AG08395 (cell line): ENCODE measurements at regions not wholly inside any gene's neighbourhood (a gene's known extent, or its start where the extent isn't known, plus 50 kb on each side); places are given as distances from the start of the nearest gene placed in this dataset.
"Not testable (repeated sequence)": the region's sequence is repeated elsewhere in the genome, so short reads cannot be mapped to it uniquely, and the experiment has no call there.

Source experiments
- DNase-seq: peaks from one replicate; pipeline ENCODE4 v3.0.0; 2012; ENCODE audit warnings: mixed read lengths, low spot score

DNA sequence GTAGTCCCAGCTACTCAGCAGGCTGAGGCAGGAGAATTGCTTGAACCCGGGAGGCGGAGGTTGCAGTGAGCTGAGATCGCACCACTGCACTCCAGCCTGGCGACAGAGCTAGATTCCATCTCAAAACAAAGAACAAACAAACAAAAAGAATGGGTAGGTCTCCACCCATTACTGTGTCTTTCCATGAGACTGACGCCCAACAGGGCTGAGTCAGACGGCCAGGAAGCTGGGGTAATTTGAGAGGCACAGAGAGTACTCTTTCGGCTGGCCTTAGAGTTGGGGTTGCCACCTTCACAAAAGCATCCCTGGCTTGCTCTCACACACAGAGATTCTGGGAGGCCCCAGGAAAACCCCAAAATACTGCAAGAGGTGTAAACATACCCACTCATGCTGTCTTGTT lies 72.0 kb upstream of the DHRSX start:
- DNase-seq: peak; percentile 71

DNA sequence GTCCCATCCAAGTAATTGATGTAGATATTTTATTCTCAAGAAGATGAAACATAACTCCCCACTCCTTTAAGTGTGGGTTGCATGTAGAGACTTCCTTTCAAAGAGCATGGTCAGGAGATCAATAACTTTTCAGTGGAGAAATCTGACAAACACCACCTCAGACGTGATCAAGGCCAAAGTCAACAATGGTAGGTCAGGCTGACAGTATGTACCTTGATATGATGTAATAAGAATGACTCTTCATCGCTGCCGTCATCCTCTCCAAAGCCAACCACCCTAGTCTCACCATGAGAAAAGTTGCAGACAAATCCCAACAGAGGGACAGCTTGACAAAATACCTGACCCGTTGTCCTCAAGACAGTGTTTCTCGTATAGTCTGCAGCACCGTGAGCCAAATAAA lies 67.3 kb upstream of the DHRSX start:
- no peak for DNase-seq

DNA sequence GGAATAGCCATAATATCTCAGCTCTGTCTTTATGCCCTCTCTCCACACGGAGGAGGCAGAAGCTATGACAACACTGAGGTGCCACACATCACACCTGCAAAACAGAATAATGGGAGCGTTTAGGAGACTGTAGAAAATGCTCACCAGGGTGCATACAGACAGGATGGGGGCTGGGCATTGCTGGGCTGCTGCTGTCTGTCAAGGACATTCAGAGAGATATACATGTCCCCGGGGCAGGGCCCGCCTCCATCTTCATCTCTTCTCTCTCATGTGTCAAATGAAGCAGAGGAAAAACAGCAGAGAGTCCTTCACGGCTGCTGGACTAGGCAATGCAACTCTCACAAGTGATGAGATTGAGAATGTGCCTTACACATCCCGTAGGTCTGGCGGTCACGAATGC lies 65.3 kb upstream of the DHRSX start:
- DNase-seq: no peak

DNA sequence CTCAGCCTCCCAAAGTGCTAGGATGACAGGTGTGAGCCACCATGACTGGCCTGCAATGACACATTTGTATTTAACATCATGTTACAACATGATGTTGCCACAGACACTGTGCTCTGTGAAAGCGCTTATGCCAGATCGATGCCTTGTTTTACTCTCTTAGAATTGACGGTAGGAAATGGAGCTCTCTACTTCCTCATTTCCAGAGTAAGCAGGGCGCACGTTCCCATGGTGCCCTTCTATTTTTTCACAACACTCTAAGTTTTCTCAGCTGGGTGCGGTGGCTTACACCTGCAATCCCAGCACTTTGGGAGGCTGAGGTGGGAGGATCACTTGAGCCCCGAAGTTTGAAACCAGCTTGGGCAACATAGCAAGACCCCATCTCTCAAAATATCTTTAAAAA lies 60.7 kb upstream of the DHRSX start:
- no peak for DNase-seq

DNA sequence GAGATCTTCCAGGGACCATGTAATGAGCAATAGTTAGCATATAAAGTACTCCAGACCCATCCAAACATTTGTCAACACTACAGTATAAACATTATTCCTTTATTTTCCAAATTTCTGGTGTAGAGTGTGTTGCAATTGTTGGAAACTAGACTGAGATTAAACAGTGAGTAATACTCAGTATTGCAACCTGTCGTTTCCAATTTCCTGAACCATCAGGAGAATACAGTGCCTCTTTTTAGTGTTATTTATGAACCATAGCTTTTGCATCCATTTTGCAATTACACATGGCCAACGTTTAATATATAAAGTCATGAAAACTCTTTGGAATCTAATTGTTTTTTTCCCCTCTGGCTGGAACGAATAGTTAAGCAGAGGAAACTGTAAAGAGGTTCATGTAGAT lies 58.3 kb upstream of the DHRSX start:
- peak; percentile 31 for DNase-seq

DNA sequence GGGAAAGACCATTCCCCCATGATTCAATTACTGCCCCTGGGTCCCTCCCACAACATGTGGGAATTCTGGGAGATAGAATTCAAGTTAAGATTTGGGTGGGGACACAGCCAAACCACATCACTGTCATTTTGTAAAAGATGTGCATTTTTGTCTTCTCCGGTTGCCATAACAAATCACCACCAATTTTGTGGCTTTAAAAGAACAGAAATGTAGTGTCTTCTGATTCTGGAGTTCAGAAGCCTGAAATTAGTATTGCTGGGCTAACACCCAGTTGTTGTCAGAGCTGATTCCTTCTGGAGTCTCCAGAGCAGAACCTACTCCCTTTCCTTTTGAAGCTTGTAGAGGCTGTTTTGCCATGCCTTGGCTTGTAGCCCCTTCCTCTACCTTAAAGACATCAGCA lies 54.1 kb upstream of the DHRSX start:
- no peak for DNase-seq

DNA sequence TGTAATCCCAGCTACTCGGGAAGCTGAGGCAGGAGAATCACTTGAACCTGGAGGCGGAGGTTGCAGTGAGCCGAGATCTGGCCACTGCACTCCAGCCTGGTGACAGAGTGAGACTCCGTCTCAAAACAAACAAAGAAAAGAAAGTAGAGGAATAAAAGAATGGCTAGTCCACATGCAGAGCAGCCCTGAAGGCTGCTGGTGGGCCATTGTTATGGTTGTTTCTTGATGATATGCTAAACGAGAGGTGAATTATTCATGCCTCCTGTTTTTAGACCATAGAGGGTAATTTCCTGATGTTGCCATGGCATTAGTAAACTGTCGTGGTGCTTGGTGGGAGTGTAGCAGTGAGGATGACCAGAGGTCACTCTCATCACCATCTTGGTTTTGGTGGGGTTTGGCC lies 53.3 kb upstream of the DHRSX start:
- DNase-seq: not testable (repeated sequence)

DNA sequence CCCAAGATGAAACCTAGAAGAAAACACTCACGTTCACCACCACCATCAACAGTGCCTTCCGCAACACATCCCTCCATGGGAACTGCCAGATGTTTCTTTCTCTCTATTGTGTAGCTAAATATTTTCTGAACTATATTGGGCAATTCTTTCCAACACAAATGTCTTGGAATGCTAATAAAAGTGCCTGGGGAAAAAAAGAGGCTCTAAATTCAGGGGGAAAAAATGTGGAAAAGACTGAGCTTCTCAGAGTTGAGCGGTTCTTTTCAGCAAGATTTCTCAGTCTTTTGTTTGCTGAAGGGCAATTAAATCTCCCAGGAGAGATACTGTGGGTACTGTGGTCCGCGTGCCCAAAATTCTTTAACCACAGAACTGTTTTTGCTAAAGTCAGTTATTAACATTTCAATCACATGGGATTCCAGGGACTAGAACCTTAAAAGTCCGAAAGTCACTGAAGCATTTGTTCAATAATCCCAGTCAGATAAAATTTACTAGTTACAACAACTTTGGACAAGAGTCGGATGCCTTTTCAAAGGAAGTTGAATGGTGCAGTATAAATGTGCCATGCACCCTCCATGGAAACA lies 51.9 kb upstream of the DHRSX start:
- peak; percentile 79 for DNase-seq

DNA sequence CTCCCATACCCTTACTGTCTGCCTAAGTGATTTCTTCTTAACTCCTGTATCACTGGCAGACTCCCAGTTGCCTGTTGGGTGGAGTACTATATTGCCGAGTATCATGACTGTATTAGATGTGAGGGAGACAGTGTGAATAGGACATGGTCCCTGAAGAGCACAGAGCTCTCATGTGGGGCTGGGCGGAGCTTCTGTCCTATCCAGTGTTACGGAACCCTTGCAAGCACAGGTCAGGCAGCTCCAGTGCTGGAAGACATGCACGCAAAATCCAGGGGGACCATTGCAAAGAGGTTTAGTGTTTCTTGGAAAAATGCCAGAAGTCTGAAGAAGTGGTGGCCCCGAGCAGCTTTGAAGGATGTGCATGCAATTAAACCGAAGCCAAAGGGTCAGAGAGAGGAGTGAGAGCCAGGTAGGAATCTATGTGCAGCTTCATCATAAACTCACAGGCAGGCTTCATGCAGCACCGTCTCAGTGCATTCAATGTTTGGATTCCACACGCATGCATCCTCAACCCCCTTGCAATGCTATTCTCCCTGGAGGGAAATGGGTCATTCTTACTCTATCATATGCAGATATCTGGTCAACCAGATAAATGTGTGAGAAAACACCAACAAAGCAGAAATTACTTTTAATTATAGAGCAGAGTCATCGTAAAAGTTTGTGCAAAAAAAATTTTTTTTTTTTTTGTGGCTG lies 49.7 kb upstream of the DHRSX start:
- DNase-seq: no peak
